ENCODE measurements at regions not wholly inside any gene's neighbourhood (a gene's known extent, or its start where the extent isn't known, plus 50 kb on each side); places are given as distances from the start of the nearest gene placed in this dataset.
"Not testable (repeated sequence)": the region's sequence is repeated elsewhere in the genome, so short reads cannot be mapped to it uniquely, and the experiment has no call there.

- no peak for DNase-seq
These were observed 890.2 kb downstream of the FLRT2 start for GRCh38 chr14:86420131-86420530.

- no peak for DNase-seq
These were observed 884.2 kb downstream of the FLRT2 start for GRCh38 chr14:86414146-86414545.

DNA sequence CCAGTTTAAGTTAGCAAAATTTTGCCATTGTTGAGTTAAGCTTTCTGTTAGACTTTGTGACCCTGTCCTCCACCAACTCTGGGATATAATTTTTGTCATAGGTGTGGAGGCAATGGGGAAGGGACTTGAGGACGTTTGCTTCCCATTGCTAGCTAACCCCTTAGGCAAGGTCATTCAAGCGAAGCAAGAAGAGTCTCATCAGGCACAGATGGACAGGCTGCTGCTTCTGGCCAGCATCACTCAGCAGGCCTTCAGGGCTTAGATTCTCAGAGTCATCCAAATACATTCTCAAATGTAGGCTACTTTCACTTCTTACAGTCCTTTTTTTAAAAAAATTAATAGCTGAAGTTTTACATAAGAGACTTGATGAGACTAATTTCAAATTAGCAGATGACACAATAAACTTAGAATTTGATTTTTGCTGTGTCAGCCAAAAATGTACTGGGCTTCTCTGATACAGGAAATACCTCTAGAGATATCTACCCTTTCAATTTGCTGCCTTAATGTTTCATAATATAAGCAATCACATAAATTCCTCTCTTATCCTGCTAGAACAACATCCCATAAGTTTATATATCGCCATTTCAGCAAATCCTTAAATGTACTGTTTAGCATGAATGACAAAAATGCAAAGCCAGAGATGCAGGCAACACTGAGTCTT, 875.2 kb downstream of the FLRT2 start:
- no peak for DNase-seq

- DNase-seq: no peak
These were observed 874.5 kb downstream of the FLRT2 start for GRCh38 chr14:86404425-86404824.

DNA sequence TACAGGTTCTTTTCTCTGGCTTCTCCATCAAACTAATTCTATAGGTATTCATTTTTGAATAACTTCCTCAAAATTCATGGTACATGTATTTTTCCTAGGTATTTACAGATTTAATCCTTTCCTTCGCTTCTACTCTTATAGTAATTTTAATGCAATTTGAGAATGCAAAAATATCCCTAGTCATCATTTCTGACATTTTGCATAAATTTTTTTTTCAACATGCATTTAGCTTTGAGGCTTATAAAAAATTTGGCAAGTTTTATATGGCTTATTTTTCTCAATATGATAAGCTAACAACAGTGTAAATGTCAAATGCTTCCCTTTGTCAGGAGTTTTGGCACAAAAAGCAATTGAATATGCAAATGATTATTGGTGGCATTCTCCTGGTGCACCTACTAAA, 872.6 kb downstream of the FLRT2 start:
- no peak for DNase-seq

DNA sequence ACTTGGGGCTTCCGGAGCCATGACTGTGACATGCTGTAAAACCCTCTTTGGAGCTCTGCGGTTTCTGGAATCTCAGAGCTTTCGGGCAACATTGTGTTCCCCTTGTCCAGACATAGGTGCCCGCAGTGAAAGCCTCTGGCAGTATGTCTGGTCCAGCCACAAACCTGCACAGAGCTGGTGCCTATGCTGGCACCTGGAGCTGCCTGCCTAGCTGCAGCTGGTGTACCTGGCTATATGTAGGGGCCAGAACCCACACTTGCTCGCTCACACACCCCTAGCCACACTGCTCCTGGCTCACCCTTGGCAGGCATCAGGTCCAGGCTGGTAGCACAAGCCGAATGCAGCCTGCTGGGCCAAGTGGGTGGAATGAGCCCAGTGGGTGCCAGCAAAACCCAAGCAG, 861.1 kb downstream of the FLRT2 start:
- DNase-seq: no peak

DNA sequence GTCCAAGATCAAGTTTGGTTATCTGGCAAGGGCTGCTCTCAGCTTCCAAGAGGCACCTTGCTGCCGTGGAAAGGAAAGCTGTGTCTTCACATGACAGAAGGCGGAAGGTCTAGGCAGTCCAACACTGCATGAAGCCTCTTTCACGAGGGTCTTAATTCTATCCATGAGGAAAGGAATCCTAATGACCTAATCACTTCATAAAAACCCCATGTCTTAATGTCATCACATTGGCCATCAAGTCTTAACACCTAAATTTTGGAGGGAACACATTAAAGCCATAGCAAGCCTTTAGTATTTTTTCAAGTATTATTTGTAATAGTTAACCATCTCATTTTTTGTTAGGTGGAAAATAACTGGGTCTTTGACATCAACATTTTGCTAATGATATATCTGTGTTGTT, 858.3 kb downstream of the FLRT2 start:
- no peak for DNase-seq

GRCh38 chr14:86373886-86374285, 843.9 kb downstream of the FLRT2 start:
- DNase-seq: no peak

DNA sequence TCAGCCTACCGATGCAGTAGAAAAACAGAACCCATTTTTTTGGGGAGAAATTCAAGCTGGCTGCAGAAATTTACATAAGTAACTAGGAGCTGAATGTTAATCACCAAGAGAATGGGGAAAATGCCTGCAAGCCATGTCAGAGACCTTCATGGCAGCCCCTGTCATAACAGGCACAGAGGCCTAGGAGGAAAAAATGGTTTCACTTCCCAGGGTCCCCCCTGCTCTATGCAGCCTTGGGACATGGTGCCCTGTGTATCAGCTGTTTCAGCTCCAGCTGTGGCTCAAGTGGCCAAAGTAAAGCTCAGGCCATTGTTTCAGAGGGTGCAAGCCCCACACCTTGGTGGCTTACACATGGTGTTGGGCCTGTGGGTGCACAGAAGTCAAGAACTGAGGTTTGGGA, 842.5 kb downstream of the FLRT2 start:
- no peak for DNase-seq

DNA sequence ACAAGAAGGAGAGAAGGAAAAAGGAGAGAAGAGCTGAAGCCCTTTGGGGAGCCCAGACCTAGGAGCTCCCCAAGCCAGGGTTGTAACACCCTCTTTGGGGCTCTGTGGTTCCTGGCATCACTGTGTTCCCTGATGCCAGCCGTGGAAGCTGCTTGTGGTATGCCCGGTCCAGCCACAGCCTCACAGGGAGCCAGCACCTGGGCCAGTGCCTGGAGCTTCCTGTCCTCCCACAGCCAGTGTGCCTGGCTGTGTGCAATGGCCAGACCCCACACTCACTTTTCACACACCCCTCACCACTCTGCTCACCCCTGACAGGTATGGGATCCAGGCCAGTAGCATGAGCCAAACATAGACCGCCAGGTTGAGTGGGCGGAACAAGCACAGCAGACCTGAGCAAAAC, 834.7 kb downstream of the FLRT2 start:
- DNase-seq: no peak

DNA sequence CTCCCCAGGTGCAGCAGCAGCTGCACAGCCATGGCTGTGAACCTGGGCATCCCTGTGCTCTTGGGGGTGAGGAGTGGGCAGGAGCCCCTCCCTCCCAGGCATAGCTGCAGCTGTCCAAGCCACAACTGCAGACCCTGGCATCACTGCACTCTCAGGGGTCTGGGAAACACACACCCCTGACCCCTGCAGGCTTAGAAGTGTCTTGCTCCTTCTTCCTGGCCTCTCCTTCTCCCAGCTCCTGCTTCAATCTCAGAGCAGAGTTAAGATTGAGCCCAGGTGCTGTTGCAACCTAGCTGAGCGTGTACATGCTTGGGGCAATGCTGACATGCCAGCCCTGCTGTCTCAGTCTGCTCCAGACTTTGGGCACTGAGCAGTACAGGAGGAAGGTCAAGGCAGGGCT, 833.6 kb downstream of the FLRT2 start:
- DNase-seq: no peak

DNA sequence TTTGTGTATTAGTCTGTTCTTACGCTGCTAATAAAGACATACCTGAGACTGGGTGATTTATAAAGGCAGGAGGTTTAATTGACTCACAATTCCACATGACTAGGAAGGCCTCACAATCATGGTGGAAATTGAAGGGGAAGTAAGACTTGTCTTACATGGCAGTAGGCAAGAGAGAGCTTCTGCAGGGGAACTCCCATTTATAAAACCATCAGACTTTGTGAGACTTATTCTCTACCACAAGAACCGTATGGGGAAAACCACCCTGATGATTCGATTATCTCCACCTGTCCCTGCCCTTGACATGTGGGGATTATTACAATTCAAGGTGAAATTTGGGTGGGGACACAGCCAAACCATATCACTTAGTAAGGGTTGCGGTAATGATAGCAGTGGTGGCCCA, 833.1 kb downstream of the FLRT2 start:
- no peak for DNase-seq

DNA sequence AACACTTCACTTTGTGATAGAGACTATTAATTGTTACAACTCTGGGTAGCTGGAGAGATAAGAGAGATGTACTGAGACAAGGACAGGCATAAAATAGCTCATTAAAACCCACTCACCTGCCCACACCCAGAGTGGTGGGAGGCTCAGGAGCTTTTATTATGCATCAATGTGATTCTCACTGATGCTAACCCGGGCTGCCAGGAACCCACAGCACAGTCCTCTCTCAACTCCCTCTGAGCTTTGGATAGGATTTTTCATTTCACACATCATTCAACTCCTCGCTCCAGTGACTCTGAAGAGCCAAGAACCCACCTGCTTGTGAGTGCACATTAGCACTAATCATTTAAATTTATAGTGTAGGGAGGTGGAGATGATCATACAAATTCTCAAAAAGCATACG, 827.9 kb downstream of the FLRT2 start:
- DNase-seq: no peak

DNA sequence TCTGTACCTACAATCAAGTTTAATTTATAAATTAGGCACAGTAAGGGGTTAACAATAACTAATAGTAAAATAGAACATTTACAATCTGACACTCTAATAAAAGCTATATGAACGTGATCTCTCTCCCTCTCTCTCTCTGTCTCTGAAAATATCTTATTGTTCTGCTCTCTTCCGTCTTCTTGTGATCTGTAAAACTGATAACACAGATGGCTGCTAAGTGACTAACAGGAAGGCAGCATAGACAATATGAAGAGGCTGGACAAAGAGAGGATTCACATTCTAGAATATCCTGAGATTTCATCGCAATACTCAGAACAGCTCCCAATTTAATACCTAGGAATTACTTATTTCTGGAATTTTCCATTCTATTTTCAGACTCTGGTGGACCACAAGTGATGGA, 827.2 kb downstream of the FLRT2 start:
- no peak for DNase-seq

DNA sequence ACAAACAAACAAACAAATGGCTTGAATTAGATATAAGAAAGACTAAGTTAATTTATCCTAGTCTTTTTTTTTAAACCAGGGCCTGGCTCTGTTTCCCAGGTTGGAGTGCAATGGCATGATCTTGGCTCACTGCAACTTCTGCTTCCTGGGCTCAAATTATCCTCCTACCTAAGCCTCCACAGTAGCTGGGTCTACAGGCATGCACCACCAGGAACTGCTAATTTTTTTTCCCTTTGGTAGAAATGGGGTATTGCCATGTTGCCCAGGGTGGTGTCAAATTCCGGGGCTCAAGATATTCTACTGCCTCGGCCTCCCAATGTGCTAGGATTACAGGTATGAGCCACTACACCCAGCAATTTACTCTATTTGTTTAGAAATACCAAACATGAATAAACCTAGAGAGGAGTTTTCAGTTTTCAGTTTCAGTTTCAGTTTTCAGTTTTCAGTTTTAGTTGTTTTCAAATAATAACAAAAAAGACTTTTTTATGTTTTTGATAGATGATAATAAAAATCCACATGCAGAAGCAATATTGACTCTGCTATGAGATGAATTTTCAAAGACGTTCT, 817.0 kb downstream of the FLRT2 start:
- no peak for DNase-seq

- DNase-seq: no peak
These were observed 804.4 kb downstream of the FLRT2 start for GRCh38 chr14:86334355-86334754.

- peak; percentile 29 for DNase-seq
These were observed 803.5 kb downstream of the FLRT2 start for GRCh38 chr14:86333493-86333892.

DNA sequence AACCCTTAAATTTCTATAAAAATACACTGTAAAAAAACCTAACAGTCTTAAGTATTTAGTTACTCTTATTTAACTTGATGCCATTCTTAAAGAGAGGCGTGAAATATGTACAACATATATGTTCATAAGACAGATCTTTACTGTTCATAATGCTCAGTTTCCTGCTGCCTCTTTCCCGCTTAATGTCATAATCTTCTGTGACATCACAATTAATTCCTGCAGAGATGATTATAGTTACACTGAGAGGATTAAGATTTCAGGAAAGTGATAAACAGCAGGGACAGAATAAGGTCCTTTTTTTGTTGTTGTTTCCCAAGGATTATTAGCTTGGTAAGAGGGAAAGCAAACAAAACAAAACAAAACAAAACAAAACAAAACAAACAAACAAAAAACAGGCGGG, 801.4 kb downstream of the FLRT2 start:
- DNase-seq: no peak

- DNase-seq: no peak
These were observed 791.2 kb downstream of the FLRT2 start for GRCh38 chr14:86321151-86321550.

- not testable (repeated sequence) for DNase-seq
These were observed 782.3 kb downstream of the FLRT2 start for GRCh38 chr14:86312154-86312665.

GRCh38 chr14:86311151-86311550, 781.2 kb downstream of the FLRT2 start:
- DNase-seq: no peak

- no peak for DNase-seq
These were observed 780.7 kb downstream of the FLRT2 start for GRCh38 chr14:86310611-86311010.

- no peak for DNase-seq
These were observed 780.2 kb downstream of the FLRT2 start for GRCh38 chr14:86310148-86310547.

DNA sequence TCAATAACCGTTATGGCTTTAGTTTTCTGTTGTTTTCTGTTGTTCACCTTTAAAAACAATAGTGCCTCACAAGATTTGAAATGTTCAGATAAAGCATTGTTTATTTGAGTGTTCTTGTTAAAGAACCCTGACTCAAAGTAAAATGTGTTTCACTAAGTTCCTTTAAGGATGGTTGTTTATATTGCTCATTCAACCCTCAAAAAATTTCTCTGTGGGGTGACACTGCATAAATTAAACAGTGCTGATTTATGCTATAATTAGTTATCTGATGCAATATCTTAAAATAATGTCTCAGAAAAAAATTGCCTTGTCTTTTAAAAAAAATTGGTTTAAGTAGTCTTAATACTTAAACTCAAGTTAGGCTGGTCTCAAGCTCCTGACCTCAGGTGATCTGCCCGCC, 775.1 kb downstream of the FLRT2 start:
- DNase-seq: no peak

DNA sequence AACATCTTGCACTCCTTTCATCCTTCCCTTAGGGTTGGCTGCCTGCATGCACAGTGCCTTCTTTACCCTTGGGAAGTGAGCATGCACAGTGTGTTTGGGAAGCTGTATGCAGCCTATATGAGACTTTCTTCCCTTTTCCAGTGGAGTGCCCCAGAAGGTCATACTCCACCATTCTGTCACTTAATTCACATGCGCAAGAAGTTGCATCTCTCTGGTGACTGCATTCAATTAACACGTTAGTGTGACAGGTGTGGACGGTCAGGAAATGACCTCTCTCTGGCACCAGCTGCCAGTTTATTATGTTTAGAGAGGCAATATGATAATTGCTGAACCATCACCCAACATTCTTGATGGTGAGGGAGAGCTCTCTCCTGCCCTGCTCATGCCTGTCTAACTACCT, 770.0 kb downstream of the FLRT2 start:
- DNase-seq: no peak
